ENCODE measurements at regions not wholly inside any gene's neighbourhood (a gene's known extent, or its start where the extent isn't known, plus 50 kb on each side); places are given as distances from the start of the nearest gene placed in this dataset.

- TF ChIP-seq CTCF (IDR thresholded peaks at IDR 0.05) (no peak), POLR2A (IDR thresholded peaks at IDR 0.05) (no peak)
These were observed 97.8 kb upstream of the WWC1 start for GRCh38 chr5:168193493-168194250.

Measured in thyroid gland (tissue), 4 donors.